CD4-positive, alpha-beta T cell treated with Interleukin-1 beta for 1 hour (primary cell): ENCODE measurements at regions not wholly inside any gene's neighbourhood (a gene's known extent, or its start where the extent isn't known, plus 50 kb on each side); places are given as distances from the start of the nearest gene placed in this dataset.

Experiments used
- DNase-seq, 2 donors: peaks; one replicate each; pipeline ENCODE4 v3.0.0-alpha.2; 2020 to 2022

- DNase-seq, result no peak
Observed at GRCh38 chr7:25966469-25966868, 185.5 kb upstream of the NFE2L3 start.

- DNase-seq, result peak in 1 of 2 donors; percentile 8
Observed at GRCh38 chr7:25967278-25968204, 184.5 kb upstream of the NFE2L3 start.

GRCh38 chr7:25968205-25968993 lies 183.6 kb upstream of the NFE2L3 start:
- peak; percentile 34 to 52 for DNase-seq

GRCh38 chr7:25970356-25970755 lies 181.6 kb upstream of the NFE2L3 start:
- no peak for DNase-seq

GRCh38 chr7:25970911-25971310 lies 181.1 kb upstream of the NFE2L3 start:
- no peak for DNase-seq

- DNase-seq, result no peak
Observed at GRCh38 chr7:25976630-25977029, 175.4 kb upstream of the NFE2L3 start.

GRCh38 chr7:25978466-25978865 lies 173.5 kb upstream of the NFE2L3 start:
- DNase-seq, result no peak

GRCh38 chr7:25979605-25980004 lies 172.4 kb upstream of the NFE2L3 start:
- no peak for DNase-seq

- no peak for DNase-seq
Observed at GRCh38 chr7:25982684-25983083, 169.3 kb upstream of the NFE2L3 start.

- no peak for DNase-seq
Observed at GRCh38 chr7:25985196-25985595, 166.8 kb upstream of the NFE2L3 start.

- DNase-seq, result no peak
Observed at GRCh38 chr7:25988640-25989039, 163.4 kb upstream of the NFE2L3 start.

GRCh38 chr7:25989140-25989705 lies 162.8 kb upstream of the NFE2L3 start:
- DNase-seq, result no peak

GRCh38 chr7:25994433-25994994 lies 157.5 kb upstream of the NFE2L3 start:
- peak in 1 of 2 donors; percentile 13 for DNase-seq

- DNase-seq, result no peak
Observed at GRCh38 chr7:25995216-25995615, 156.8 kb upstream of the NFE2L3 start.

- no peak for DNase-seq
Observed at GRCh38 chr7:25996006-25996408, 156.0 kb upstream of the NFE2L3 start.

- DNase-seq, result no peak
Observed at GRCh38 chr7:25998499-25998898, 153.5 kb upstream of the NFE2L3 start.

- DNase-seq, result no peak
Observed at GRCh38 chr7:26000841-26001240, 151.2 kb upstream of the NFE2L3 start.

- DNase-seq, result no peak
Observed at GRCh38 chr7:26001662-26002244, 150.2 kb upstream of the NFE2L3 start.

GRCh38 chr7:26005683-26006410 lies 146.2 kb upstream of the NFE2L3 start:
- DNase-seq, result no peak

- DNase-seq, result no peak
Observed at GRCh38 chr7:26006426-26006825, 145.6 kb upstream of the NFE2L3 start.

- DNase-seq, result no peak
Observed at GRCh38 chr7:26007510-26007909, 144.5 kb upstream of the NFE2L3 start.

GRCh38 chr7:26008428-26008827 lies 143.6 kb upstream of the NFE2L3 start:
- DNase-seq, result no peak
